ENCODE measurements at regions not wholly inside any gene's neighbourhood (a gene's known extent, or its start where the extent isn't known, plus 50 kb on each side); places are given as distances from the start of the nearest gene placed in this dataset.
A peak's percentile ranks its signal among the peaks of the same experiment; 100 is the strongest.
"Not testable (repeated sequence)": the region's sequence is repeated elsewhere in the genome, so short reads cannot be mapped to it uniquely, and the experiment has no call there.

DNA sequence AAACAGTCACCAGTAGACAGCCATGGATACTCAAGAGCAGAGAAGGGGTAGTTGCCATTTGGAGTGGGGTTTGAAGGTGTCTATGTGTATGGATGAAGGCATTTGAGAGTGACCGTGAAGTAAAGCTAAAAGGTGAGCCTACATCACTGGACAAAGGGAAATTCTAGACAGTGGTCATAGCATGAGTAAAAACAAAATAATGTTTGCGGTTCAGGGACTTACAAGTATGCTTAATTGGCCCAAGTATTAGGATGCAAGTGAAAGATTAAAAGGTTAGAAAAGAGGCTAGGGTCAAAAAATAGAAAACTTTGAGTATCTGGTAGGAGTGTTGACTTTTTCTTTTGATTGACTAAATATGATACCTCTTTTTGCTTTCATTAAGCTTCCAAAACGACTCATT is 238.1 kb upstream of the SLC8A1 start:
- FAIRE-seq, result no peak

DNA sequence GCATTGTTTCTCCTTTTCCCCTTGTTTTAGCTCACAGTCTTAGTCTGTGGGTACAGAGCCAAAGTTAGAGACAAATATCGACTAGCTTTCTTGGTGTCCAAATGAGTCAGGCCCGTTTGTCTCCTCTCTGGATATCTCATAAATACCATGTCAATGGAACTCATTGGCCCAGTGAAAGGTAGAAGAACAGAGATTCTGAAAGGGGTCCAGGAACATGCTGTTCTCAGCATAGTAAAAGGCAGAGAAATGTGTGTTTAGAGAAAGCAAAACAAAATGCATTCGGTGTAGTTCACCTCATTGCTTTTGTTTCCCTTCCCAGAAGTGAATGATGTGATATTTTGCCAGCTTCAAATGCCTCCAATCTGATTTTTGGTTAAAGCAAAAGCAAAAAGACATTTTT is 238.6 kb upstream of the SLC8A1 start:
- no peak for FAIRE-seq

More for the DNA sequence above, 238.1 kb upstream of the SLC8A1 start:
- no peak for DNase-seq (ENCODE audit: low spot score)

GRCh38 chr2:40700231-40700954 is 248.5 kb upstream of the SLC8A1 start:
- DNase-seq (ENCODE audit: low spot score), result no peak
- no peak for FAIRE-seq

More for the DNA sequence above, 238.6 kb upstream of the SLC8A1 start:
- no peak for DNase-seq (ENCODE audit: low spot score)

DNA sequence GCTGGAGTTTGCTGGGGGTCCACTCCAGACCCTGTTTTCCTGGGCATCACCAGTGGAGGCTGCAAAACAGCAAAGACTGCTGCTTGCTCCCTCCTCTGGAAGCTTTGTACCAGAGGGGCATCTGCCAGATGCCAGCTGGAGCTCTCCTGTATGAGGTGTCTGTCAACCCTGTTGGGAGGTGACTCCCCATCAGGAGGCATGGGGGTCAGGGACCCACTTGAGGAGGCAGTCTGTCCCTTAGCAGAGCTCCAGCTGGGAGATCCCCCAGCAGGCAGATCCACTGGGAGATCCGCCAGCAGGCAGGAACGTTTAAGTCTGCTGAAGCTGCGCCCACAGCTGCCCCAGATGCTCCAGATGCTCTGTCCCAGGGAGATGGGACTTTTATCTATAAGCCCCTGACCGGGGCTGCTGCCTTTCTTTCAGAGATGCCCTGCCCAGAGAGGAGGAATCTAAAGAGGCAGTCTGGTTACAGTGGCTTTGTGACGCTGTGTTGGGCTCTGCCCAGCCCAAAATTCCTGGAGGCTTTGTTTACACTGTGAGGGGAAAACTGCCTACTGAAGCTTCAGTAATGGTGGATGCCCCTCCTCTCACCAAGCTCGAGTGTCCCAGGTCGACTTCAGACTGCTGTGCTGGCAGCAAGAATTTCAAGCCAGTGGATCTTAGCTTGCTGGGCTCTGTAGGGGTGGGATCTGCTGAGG is 260.5 kb upstream of the SLC8A1 start:
- not testable (repeated sequence) for FAIRE-seq; DNase-seq (ENCODE audit: low spot score)

DNA sequence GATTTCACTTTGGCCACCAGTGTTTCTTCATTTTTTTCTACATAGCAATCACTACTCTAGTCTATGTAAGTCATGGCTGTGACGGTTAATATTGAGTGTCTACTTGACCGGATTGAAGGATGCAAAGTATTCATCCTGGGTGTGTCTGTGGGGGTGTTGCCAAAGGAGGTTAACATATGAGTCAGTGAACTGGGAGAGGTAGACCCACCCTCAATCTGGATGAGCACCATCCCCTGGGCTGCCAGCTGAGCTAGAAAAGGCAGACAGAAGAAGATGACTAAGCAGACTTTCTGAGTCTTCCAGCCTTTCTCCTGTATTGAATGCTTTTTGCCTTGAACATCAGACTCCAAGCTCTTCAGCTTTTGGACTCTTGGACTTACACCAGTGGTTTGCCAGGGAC is 265.0 kb upstream of the SLC8A1 start:
- DNase-seq (ENCODE audit: low spot score) (peak; percentile 47), FAIRE-seq (peak; percentile 58)

- FAIRE-seq (no peak), DNase-seq (ENCODE audit: low spot score) (no peak)
These were observed 267.5 kb upstream of the SLC8A1 start for GRCh38 chr2:40719414-40719813.

- FAIRE-seq (peak; percentile 70), DNase-seq (ENCODE audit: low spot score) (peak; percentile 37)
These were observed 269.7 kb upstream of the SLC8A1 start for GRCh38 chr2:40721595-40721994.

- FAIRE-seq (no peak), DNase-seq (ENCODE audit: low spot score) (no peak)
These were observed 271.3 kb upstream of the SLC8A1 start for GRCh38 chr2:40723194-40723593.

DNA sequence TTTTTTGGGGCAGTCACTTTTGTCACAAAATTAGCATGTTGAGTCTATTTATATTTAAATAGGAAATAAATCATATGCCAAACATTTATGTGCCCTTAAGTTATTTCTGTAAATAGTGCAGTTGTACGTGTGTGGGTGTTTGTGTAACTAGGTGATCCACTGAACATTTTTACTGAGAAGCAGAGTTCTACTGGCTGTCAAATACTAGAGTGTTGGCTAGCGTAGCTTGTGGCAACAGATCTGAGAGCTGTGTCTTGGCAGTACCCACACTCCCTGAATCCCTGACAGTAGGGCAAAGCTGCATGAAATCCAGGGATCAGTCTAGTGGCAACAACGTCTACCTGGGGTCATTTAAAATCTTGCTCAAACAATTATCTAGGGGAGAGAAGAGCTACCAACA is 273.1 kb upstream of the SLC8A1 start:
- FAIRE-seq, result no peak

DNA sequence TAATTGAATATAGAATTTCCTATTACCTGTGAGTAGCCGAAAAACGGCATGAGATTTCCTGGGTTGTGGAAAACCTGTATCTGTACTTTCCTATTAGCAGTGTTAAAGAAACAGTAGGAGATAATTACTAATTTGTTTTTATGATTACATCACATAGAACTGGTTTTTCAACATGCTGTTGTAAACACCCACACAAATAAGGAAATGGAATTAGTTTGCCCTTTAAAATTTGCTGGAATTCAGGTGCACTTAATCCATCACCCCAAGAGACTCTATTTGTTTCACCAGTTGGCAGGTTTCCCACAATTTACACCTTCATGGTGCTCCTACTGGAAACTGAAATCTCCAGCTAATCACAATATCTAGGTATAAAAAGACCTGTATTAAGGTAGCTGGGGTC is 274.1 kb upstream of the SLC8A1 start:
- DNase-seq (ENCODE audit: low spot score), result no peak
- no peak for FAIRE-seq

More for the DNA sequence above, 273.1 kb upstream of the SLC8A1 start:
- DNase-seq (ENCODE audit: low spot score), result no peak

- no peak for DNase-seq (ENCODE audit: low spot score)
- no peak for FAIRE-seq
These were observed 282.9 kb upstream of the SLC8A1 start for GRCh38 chr2:40734797-40735196.

GRCh38 chr2:40737180-40737579 is 285.3 kb upstream of the SLC8A1 start:
- FAIRE-seq (no peak), DNase-seq (ENCODE audit: low spot score) (no peak)

- FAIRE-seq, result no peak
- no peak for DNase-seq (ENCODE audit: low spot score)
These were observed 288.5 kb upstream of the SLC8A1 start for GRCh38 chr2:40740419-40740818.

DNA sequence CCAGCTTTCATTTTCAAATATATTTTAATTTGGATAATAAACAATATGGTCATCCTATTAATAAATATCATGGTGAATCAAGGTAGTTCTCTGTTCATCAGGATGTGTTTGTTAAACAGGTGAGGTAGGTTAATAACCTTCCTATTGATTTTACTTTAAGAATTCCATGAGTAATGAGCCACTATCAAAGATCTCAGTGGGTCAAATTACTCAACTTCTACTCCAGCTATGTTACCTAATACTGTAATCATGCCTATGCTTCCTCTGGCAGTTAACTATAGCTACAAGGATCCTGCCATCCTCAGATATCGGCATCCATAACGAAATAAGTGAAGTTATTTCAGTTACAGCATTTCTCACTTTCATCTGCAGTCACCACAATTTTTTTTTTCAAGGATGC is 289.6 kb upstream of the SLC8A1 start:
- DNase-seq (ENCODE audit: low spot score), result no peak
- no peak for FAIRE-seq

DNA sequence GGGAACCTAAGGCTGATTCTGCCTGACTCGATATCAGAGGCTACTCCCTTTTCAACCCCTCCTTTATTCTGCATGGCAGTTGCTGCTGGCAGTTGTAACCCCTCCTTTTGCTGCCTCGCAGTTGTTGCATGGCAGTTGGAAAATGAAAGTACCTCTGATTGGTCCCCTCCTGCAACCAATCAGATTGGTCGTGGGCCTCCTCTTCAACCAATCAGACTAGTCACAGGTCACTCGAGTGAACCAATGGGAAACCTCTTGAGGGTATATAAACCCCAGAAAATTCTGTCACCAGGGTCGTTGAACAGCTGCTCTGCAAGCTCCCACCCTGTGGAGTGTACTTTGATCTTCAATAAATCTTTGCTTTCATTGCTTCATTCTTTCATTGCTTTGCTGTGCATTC is 294.3 kb upstream of the SLC8A1 start:
- no peak for FAIRE-seq

GRCh38 chr2:40751981-40752380 is 300.1 kb upstream of the SLC8A1 start:
- no peak for DNase-seq (ENCODE audit: low spot score)
- no peak for FAIRE-seq

More for the DNA sequence above, 294.3 kb upstream of the SLC8A1 start:
- no peak for DNase-seq (ENCODE audit: low spot score)

DNA sequence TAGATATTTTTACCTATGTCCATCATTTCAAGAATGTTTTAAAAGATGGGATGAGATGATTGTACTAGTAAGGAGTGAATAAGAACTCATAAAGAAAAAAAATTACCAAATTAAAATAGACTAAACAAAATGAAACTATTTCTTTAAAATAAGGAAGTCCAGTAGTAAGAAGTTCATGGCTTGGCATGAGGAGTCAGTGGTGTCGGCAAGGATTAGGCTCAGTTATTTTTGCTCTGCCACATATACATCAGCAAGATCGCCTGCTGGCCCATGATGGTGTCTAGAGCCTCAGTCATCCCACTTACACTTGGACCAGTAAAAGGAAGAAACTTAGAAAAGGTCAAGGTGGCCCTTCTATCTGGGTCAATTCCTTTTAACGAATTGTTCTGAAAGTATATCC is 300.9 kb upstream of the SLC8A1 start:
- DNase-seq (ENCODE audit: low spot score) (no peak), FAIRE-seq (no peak)

- DNase-seq (ENCODE audit: low spot score) (no peak), FAIRE-seq (no peak)
These were observed 303.0 kb upstream of the SLC8A1 start for GRCh38 chr2:40754912-40755311.

- FAIRE-seq (no peak), DNase-seq (ENCODE audit: low spot score) (no peak)
These were observed 306.7 kb upstream of the SLC8A1 start for GRCh38 chr2:40758401-40759155.

GRCh38 chr2:40760071-40760666 is 308.3 kb upstream of the SLC8A1 start:
- FAIRE-seq (no peak), DNase-seq (ENCODE audit: low spot score) (peak; percentile 61)

DNA sequence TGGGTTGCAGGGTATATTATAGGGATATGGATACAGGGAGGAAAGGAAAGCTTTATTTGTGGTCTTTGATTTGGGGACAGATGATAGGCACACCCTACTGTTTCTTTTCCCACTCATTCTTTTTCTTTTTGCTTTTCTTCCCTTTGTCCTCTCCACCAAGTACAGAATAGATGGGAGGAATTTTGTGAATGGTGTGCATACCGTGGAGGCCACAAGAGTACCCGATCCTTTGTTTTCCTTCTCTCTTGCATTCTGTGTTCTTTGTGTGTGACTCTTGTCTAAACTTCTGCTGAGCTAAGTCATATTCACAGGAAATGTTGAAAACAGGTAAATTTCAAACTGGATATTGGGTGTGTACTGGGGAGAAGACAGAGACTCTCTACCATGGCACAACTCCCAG is 321.4 kb upstream of the SLC8A1 start:
- no peak for DNase-seq (ENCODE audit: low spot score)

GRCh38 chr2:40783704-40784103 is 331.8 kb upstream of the SLC8A1 start:
- no peak for FAIRE-seq

More for the DNA sequence above, 321.4 kb upstream of the SLC8A1 start:
- no peak for FAIRE-seq

More at GRCh38 chr2:40783704-40784103, 331.8 kb upstream of the SLC8A1 start:
- no peak for DNase-seq (ENCODE audit: low spot score)
